Kidney epithelial cell (primary cell): ENCODE measurements at regions not wholly inside any gene's neighbourhood (a gene's known extent, or its start where the extent isn't known, plus 50 kb on each side); places are given as distances from the start of the nearest gene placed in this dataset.

Experiments
- DNase-seq: peaks from one replicate; pipeline ENCODE4 v3.0.0-alpha.2; 2010; ENCODE audit warnings: low read depth
- H3K27me3 ChIP-seq: 2 replicates; pipeline ENCODE4 v1.6.0; 2011; ENCODE audit warnings: low read length; ENCODE audit not compliant: control insufficient read depth, insufficient read depth
- H3K36me3 ChIP-seq: 2 replicates; pipeline ENCODE4 v1.5.1; 2011; ENCODE audit warnings: low read length; ENCODE audit not compliant: control insufficient read depth, insufficient read depth
- H3K4me3 ChIP-seq: 2 replicates; pipeline ENCODE4 v1.5.1; 2011; ENCODE audit warnings: low read depth, mild to moderate bottlenecking, control low read depth, low read length
- CTCF ChIP-seq: IDR thresholded peaks from 2 replicates; pipeline ENCODE4 v1.5.1; 2011; ENCODE audit warnings: mild to moderate bottlenecking, moderate library complexity, low read length, control low read depth, inconsistent platforms; ENCODE audit not compliant: insufficient read depth, poor library complexity, severe bottlenecking

- TF ChIP-seq CTCF: no peak
- H3K4me3 ChIP-seq: no peak overlapping the region
- H3K27me3 ChIP-seq: peaks cover 15% of the 10 kb centered on the region
- H3K36me3 ChIP-seq: no peaks in the 10 kb centered on the region
- no peak for DNase-seq
Observed at GRCh38 chr9:89755821-89756220, 151.0 kb downstream of the GADD45G start.

- H3K4me3 ChIP-seq: no peak overlapping the region
- DNase-seq: no peak
- H3K36me3 ChIP-seq: no peaks in the 10 kb centered on the region
- TF ChIP-seq CTCF: no peak
- H3K27me3 ChIP-seq: peaks cover 13% of the 10 kb centered on the region
Observed at GRCh38 chr9:89756891-89757537, 152.2 kb downstream of the GADD45G start.

- TF ChIP-seq CTCF: no peak
Observed at GRCh38 chr9:89757776-89758528, 153.1 kb downstream of the GADD45G start.

GRCh38 chr9:89759572-89759971, 154.8 kb downstream of the GADD45G start:
- peaks cover 11% of the 10 kb centered on the region for H3K27me3 ChIP-seq
- no peak for DNase-seq
- TF ChIP-seq CTCF: no peak
- no peak overlapping the region for H3K4me3 ChIP-seq
- no peaks in the 10 kb centered on the region for H3K36me3 ChIP-seq

More at GRCh38 chr9:89757776-89758528, 153.1 kb downstream of the GADD45G start:
- Histone ChIP-seq H3K36me3 (no peaks in the 10 kb centered on the region), H3K27me3 (peaks cover 13% of the 10 kb centered on the region), H3K4me3 (no peak overlapping the region)
- DNase-seq: no peak

- Histone ChIP-seq H3K4me3 (no peak overlapping the region), H3K27me3 (peaks cover 6% of the 10 kb centered on the region), H3K36me3 (no peaks in the 10 kb centered on the region)
- TF ChIP-seq CTCF: no peak
- DNase-seq: no peak
Observed at GRCh38 chr9:89760123-89760522, 155.3 kb downstream of the GADD45G start.
